ENCODE measurements at regions not wholly inside any gene's neighbourhood (a gene's known extent, or its start where the extent isn't known, plus 50 kb on each side); places are given as distances from the start of the nearest gene placed in this dataset.
"Not testable (repeated sequence)": the region's sequence is repeated elsewhere in the genome, so short reads cannot be mapped to it uniquely, and the experiment has no call there.

DNA sequence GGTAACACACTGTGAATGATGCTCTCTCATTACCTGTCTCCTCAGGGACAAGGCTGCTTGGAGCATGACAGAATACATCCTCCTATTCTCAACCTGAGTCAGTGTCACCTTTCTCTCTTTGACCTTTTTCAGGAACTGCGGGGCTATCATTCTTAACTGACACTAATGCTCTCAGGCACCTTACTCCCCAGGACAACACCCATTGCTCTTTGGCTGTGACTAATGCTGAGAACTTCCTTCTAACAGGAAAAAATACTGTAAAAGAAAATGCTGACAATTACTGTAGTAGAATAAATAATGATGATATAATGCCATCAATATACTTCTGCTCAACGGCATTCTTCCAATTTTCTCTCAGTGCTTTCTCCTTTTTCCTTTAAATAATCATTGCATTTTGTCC, 2082.7 kb upstream of the RAG2 start:
- H3K9me3 ChIP-seq: no peaks in the 10 kb centered on the region
- no peak overlapping the region for H3K4me3 ChIP-seq
- no peaks in the 10 kb centered on the region for H3K36me3 ChIP-seq (replicated peaks)
- peaks cover 7% of the 10 kb centered on the region for H3K4me1 ChIP-seq
- H3K27me3 ChIP-seq (ENCODE audit: low read depth): peaks cover 30% of the 10 kb centered on the region
- in situ Hi-C loops (cut with MboI; ENCODE audit: low sequenced_read_pairs): no loop called here
- DNase-seq (ENCODE audit: low spot score in 2 of 2): no peak

DNA sequence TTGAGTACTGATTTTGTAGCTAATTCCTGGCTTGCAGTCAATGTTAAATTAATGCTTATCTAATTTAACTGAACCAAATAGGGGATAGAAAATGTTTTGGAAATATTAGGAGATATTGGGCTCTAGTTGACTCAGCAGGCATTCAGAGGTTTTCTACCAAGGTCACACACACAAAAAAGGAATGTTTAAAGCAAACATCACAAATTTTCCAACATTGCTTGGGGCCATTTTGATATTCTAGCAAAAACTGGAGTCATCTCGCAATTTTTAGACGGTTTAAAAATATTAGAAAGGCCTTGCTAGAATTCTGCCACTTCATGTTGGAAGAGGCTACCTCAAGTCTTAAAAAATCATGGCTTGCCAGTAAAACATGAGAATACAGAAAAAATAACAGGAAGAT, 2082.1 kb upstream of the RAG2 start:
- Histone ChIP-seq H3K4me1 (peaks cover 7% of the 10 kb centered on the region), H3K4me3 (no peak overlapping the region), H3K9me3 (no peaks in the 10 kb centered on the region), H3K27me3 (ENCODE audit: low read depth) (peaks cover 27% of the 10 kb centered on the region), H3K36me3 (replicated peaks) (no peaks in the 10 kb centered on the region)
- DNase-seq (ENCODE audit: low spot score in 2 of 2): no peak
- in situ Hi-C loops (cut with MboI; ENCODE audit: low sequenced_read_pairs): no loop called here

DNA sequence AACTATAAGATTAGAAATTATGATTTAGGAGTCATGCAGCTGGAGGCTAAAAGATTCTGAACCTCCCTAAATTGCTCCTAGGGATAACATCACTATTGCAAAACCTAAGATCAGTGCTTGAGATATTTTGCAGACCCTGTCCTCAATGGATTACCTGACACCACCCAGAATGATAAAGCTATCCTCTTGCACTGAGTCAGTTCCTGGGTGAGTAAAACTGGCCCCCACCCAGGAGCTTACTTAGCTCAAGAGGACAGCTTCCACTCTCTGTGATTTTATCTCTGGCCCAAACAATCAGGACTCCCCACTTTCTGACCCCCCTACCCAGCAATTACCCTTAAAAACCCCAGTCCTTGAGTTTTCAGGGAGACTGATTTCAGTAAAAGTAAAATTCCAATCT, 2074.4 kb upstream of the RAG2 start:
- H3K4me3 ChIP-seq: no peak overlapping the region
- H3K27me3 ChIP-seq (ENCODE audit: low read depth): no peaks in the 10 kb centered on the region
- no peaks in the 10 kb centered on the region for H3K4me1 ChIP-seq
- DNase-seq (ENCODE audit: low spot score in 2 of 2): no peak
- in situ Hi-C loops (cut with MboI; ENCODE audit: low sequenced_read_pairs): no loop called here
- no peaks in the 10 kb centered on the region for H3K36me3 ChIP-seq (replicated peaks)
- no peaks in the 10 kb centered on the region for H3K9me3 ChIP-seq

DNA sequence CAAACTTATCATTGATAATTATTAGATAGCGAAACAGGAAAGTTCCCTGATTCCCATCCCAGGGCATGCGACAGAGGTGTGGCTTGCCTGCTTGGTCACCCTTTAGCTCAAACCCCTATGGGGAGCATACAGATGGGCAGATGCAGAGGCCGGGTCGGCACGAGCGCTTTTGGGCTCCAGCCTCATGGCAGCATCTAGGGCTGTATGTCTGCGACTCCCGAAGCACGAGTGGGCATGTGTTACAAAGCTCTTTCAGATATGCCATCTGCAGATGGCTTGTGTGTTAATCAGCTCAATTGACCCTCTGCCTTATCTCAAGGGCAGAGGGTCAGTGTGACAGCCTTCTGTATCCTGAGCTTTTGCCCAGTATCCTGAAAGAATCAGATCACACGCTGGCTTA, 2069.3 kb upstream of the RAG2 start:
- in situ Hi-C loops (cut with MboI; ENCODE audit: low sequenced_read_pairs): no loop called here
- no peaks in the 10 kb centered on the region for H3K27me3 ChIP-seq (ENCODE audit: low read depth)
- H3K36me3 ChIP-seq (replicated peaks): no peaks in the 10 kb centered on the region
- no peaks in the 10 kb centered on the region for H3K9me3 ChIP-seq
- no peaks in the 10 kb centered on the region for H3K4me1 ChIP-seq
- H3K4me3 ChIP-seq: no peak overlapping the region
- no peak for DNase-seq (ENCODE audit: low spot score in 2 of 2)

DNA sequence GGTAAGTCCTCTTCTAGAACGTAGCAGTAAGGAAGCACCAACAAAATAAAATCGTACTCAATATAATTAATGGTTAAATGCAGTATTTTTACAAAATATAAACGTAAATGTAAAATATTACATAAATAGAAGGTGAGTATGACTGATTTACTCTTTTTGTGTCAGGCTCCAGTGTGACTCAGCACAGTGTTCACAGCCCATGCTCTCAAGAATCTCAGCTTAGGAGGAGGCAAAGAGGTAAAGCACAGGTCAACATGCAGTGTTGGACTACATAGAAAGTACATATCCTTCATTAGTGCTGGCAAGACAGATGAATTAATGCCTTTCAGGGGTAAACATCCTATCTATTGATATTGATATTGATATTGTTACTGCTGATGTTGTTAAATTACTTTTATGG, 2050.6 kb upstream of the RAG2 start:
- Histone ChIP-seq H3K36me3 (replicated peaks) (no peaks in the 10 kb centered on the region), H3K27me3 (ENCODE audit: low read depth) (no peaks in the 10 kb centered on the region), H3K4me1 (no peaks in the 10 kb centered on the region), H3K9me3 (no peaks in the 10 kb centered on the region), H3K4me3 (no peak overlapping the region)
- no peak for DNase-seq (ENCODE audit: low spot score in 2 of 2)
- in situ Hi-C loops (cut with MboI; ENCODE audit: low sequenced_read_pairs): no loop called here

- in situ Hi-C loops (cut with MboI; ENCODE audit: low sequenced_read_pairs): no loop called here
- Histone ChIP-seq H3K4me3 (no peak overlapping the region), H3K36me3 (replicated peaks) (no peaks in the 10 kb centered on the region), H3K4me1 (no peaks in the 10 kb centered on the region), H3K27me3 (ENCODE audit: low read depth) (no peaks in the 10 kb centered on the region), H3K9me3 (no peaks in the 10 kb centered on the region)
- no peak for DNase-seq (ENCODE audit: low spot score in 2 of 2)
These were observed 2048.3 kb upstream of the RAG2 start for GRCh38 chr11:38646382-38646781.

- H3K4me3 ChIP-seq: no peak overlapping the region
- in situ Hi-C loops (cut with MboI; ENCODE audit: low sequenced_read_pairs): no loop called here
These were observed 2042.8 kb upstream of the RAG2 start for GRCh38 chr11:38640854-38641253.

DNA sequence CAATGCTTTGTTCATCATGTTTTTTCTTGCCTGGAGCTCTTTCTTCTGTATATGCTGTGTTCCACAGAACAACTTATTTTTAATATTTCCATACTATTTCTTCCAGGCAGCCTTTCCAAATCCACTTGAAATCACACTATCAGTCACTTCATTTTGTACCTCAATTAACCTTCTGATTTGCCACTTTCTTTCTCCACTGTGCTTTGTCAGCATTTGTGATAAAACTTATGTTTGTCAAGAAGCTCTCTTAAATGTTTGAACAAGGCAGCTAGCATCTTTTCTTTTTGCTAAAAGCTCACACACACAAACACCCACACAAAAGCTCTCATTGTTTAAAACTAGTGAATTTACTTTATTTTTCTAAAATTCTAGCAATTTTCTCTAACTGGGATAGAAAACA, 2014.7 kb upstream of the RAG2 start:
- H3K4me3 ChIP-seq: no peak overlapping the region
- DNase-seq (ENCODE audit: low spot score in 2 of 2): no peak
- H3K27me3 ChIP-seq (ENCODE audit: low read depth): no peaks in the 10 kb centered on the region
- H3K4me1 ChIP-seq: no peaks in the 10 kb centered on the region
- in situ Hi-C loops (cut with MboI; ENCODE audit: low sequenced_read_pairs): no loop called here
- H3K9me3 ChIP-seq: no peaks in the 10 kb centered on the region
- no peaks in the 10 kb centered on the region for H3K36me3 ChIP-seq (replicated peaks)

More at GRCh38 chr11:38640854-38641253, 2042.8 kb upstream of the RAG2 start:
- Histone ChIP-seq H3K9me3 (no peaks in the 10 kb centered on the region), H3K36me3 (replicated peaks) (no peaks in the 10 kb centered on the region), H3K4me1 (no peaks in the 10 kb centered on the region; the same call in 1 of the 2 replicates), H3K27me3 (ENCODE audit: low read depth) (no peaks in the 10 kb centered on the region)
- no peak for DNase-seq (ENCODE audit: low spot score in 2 of 2)

DNA sequence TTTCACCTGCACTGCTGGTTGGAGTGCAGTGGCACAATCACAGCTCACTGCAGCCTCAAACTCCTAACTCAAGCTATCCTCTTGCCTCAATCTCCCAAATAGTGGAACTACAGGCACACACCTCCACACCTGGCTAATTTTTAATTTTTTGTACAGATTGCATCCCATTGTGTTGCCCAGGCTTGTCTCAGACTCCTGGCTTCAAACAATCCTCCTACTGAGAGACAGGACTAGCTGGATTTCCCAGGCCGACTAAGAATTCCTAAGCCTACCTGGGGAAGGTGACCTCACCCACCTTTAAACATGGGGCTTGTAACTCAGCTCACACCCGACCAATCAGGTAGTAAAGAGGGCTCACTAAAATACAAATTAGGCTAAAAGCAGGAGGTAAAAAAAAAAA, 2003.3 kb upstream of the RAG2 start:
- H3K36me3 ChIP-seq (replicated peaks); in situ Hi-C loops (cut with MboI; ENCODE audit: low sequenced_read_pairs); H3K4me1 ChIP-seq; H3K27me3 ChIP-seq (ENCODE audit: low read depth); H3K4me3 ChIP-seq; H3K9me3 ChIP-seq; DNase-seq (ENCODE audit: low spot score in 2 of 2): not testable (repeated sequence)

DNA sequence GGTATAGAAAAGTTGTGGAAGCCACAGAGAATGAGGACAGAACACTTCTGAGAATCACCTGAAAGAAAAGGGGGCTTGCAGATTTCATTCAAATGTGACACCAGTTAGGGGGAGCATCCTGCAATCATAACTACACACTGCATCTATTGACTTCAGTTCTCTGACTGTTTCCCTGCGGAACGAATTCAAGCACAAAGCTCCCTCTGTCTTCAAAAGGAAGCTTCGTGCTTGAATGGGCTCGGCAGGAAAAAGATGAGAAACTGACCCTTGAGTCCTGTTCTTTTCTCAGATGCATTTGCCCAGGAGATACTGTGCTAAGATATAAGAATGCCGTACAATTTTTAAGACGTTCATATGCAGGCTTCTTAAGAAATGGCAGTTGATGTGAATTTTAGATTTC, 2000.4 kb upstream of the RAG2 start:
- Histone ChIP-seq H3K27me3 (ENCODE audit: low read depth) (no peaks in the 10 kb centered on the region), H3K4me3 (no peak overlapping the region), H3K4me1 (no peaks in the 10 kb centered on the region; the same call in 1 of the 2 replicates), H3K36me3 (replicated peaks) (no peaks in the 10 kb centered on the region), H3K9me3 (no peaks in the 10 kb centered on the region)
- in situ Hi-C loops (cut with MboI; ENCODE audit: low sequenced_read_pairs): no loop called here
- DNase-seq (ENCODE audit: low spot score in 2 of 2): no peak

DNA sequence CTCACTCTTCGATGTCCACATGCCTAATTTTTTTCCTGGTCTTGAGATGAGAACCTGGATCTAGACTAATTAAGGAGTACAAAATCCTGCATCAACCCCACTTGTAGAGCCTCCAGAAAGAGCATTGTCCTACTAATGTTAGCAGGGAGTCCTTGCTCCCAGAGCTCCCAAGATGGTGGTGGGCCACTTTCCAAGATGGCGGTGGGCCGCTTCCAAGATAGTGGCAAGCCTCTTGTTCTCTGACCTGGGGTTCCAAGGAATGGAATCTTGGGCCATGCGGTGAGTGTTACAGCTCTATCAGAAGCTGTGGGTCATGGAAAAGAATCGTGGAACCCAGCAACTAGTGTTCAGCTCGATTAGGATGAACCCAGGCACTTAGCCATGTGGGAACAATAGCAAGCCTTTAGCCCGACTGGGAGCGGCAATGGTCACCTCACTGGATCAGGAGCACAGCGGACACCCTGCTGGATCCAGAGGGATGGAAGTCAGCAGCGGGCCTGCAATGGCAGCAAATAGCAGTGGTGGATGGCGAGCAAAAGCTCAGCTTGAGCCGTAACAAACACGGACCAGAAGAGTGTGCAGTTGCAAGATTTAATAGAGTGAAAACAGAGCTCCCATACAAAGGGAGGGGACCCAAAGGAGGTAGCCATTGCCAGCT, 1997.5 kb upstream of the RAG2 start:
- H3K9me3 ChIP-seq; DNase-seq (ENCODE audit: low spot score in 2 of 2); in situ Hi-C loops (cut with MboI; ENCODE audit: low sequenced_read_pairs); H3K36me3 ChIP-seq (replicated peaks); H3K4me1 ChIP-seq; H3K4me3 ChIP-seq; H3K27me3 ChIP-seq (ENCODE audit: low read depth): not testable (repeated sequence)

GRCh38 chr11:38594895-38595294, 1996.9 kb upstream of the RAG2 start:
- Histone ChIP-seq H3K36me3 (replicated peaks) (no peaks in the 10 kb centered on the region), H3K9me3 (no peaks in the 10 kb centered on the region), H3K27me3 (ENCODE audit: low read depth) (no peaks in the 10 kb centered on the region), H3K4me1 (no peaks in the 10 kb centered on the region; the same call in 1 of the 2 replicates), H3K4me3 (no peak overlapping the region)
- in situ Hi-C loops (cut with MboI; ENCODE audit: low sequenced_read_pairs): no loop called here
- DNase-seq (ENCODE audit: low spot score in 2 of 2): no peak

DNA sequence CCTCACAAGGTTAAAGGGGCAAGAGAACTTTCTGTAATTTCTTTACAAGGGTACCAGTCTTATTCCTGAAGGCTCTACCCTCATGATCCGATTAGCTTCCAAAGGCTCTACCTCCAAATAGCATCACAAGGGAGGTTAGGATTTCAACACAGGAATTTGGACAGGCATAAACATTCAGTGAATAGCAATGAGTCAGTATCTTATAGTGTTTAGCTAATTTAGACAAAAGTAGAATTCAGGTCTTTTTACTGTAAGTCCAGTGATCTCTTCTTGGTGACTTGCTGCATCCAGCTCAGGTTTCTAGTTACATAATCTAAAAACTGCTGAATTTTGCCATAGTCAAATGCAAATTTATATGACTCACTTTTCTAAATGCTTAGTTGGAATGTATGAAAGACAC, 1995.6 kb upstream of the RAG2 start:
- no peak overlapping the region for H3K4me3 ChIP-seq
- H3K36me3 ChIP-seq (replicated peaks): no peaks in the 10 kb centered on the region
- in situ Hi-C loops (cut with MboI; ENCODE audit: low sequenced_read_pairs): no loop called here
- no peaks in the 10 kb centered on the region for H3K27me3 ChIP-seq (ENCODE audit: low read depth)
- DNase-seq (ENCODE audit: low spot score in 2 of 2): peak in 1 of 2 experiments; percentile 4
- no peaks in the 10 kb centered on the region; the same call in 1 of the 2 replicates for H3K4me1 ChIP-seq
- no peaks in the 10 kb centered on the region for H3K9me3 ChIP-seq

GRCh38 chr11:38582756-38583155, 1984.7 kb upstream of the RAG2 start:
- Histone ChIP-seq H3K4me1 (no peaks in the 10 kb centered on the region), H3K36me3 (replicated peaks) (no peaks in the 10 kb centered on the region), H3K27me3 (ENCODE audit: low read depth) (no peaks in the 10 kb centered on the region), H3K9me3 (no peaks in the 10 kb centered on the region; the same call in 1 of the 2 replicates), H3K4me3 (no peak overlapping the region)
- in situ Hi-C loops (cut with MboI; ENCODE audit: low sequenced_read_pairs): no loop called here
- DNase-seq (ENCODE audit: low spot score in 2 of 2): no peak

DNA sequence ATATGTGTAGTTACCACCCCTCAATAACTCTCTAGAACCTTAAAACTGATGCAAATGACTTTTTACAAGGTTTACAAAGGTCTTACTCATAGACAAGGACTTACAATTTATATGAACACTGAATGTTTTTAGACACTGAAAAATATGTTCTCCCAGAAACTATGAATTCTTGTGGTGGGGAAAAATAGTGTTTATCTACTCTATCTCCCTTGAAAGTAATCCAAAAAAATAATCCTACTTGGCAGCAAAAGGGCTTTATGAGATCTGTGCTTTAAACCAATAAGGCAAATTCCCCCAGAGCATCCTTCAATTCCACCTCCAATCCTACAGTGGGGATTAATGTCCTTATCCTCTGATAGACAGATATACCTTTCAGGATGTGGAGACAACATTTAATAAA, 1984.1 kb upstream of the RAG2 start:
- in situ Hi-C loops (cut with MboI; ENCODE audit: low sequenced_read_pairs): no loop called here
- no peak overlapping the region for H3K4me3 ChIP-seq
- H3K27me3 ChIP-seq (ENCODE audit: low read depth): no peaks in the 10 kb centered on the region
- no peaks in the 10 kb centered on the region for H3K4me1 ChIP-seq
- no peaks in the 10 kb centered on the region; the same call in 1 of the 2 replicates for H3K9me3 ChIP-seq
- no peaks in the 10 kb centered on the region for H3K36me3 ChIP-seq (replicated peaks)
- DNase-seq (ENCODE audit: low spot score in 2 of 2): no peak

Data from HAP-1 (cell line).